AG09309 (cell line): ENCODE measurements at regions not wholly inside any gene's neighbourhood (a gene's known extent, or its start where the extent isn't known, plus 50 kb on each side); places are given as distances from the start of the nearest gene placed in this dataset.

Source experiments
- DNase-seq: peaks from one replicate; pipeline ENCODE4 v3.0.0-alpha.2; 2010; ENCODE audit warnings: low read depth
- H3K4me3 ChIP-seq: 2 replicates; pipeline ENCODE4 v1.5.1; 2011; ENCODE audit warnings: mild to moderate bottlenecking, low read depth, low read length, moderate library complexity; ENCODE audit not compliant: control insufficient read depth
- TF ChIP-seq, protein P1 (sequence below): IDR thresholded peaks from 2 replicates; pipeline ENCODE4 v1.5.1; 2011; ENCODE audit warnings: mild to moderate bottlenecking, low read depth, low read length, inconsistent platforms; ENCODE audit not compliant: insufficient read depth, control insufficient read depth; ENCODE audit errors: missing control alignments

DNA sequence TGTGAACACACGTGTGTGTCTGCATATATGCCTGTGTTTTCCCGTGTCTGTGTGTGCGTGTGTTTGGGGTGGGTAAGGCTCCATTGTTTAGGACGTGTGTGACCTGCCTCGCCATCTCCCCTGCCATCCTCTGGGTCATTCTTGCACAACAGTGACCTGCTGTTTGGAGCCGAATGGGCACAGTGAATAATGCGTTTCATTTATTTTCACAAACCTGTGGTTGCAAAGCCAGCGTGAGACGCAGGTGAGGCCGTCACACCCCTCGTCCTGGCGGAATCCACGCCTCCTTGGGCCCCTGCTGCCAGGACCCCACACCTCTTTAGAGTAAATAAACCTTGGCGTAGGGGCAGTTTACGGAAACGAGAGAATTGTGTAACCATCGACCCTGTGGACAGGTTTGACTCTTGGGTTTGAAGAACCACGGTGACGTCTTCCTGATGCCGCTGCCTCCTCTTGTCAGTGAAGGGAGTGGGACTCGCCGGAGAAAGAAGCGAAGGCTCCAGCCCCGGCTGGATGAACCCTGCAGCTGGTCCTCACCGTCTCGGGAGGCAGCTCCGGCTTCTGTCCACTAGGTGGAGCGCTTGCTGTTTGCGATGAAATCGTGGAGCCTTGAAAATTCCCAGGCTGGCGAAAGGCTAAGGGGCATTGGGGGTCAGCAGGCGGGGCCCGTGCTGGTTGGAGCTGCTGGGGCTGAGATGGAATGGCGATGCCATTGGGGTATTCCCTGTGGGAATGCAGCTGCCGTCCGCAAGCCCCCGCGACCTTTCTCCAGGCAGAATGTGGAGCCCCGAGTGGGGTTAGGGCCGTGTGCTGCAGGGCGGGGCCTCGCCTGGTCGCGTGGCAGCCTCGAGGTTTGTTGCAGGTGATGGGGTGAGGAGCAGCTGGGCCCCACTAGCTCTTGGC, 81.1 kb downstream of the RTP5 start:
- H3K4me3 ChIP-seq: no peak overlapping the region; the same call in none of the 2 replicates

DNA sequence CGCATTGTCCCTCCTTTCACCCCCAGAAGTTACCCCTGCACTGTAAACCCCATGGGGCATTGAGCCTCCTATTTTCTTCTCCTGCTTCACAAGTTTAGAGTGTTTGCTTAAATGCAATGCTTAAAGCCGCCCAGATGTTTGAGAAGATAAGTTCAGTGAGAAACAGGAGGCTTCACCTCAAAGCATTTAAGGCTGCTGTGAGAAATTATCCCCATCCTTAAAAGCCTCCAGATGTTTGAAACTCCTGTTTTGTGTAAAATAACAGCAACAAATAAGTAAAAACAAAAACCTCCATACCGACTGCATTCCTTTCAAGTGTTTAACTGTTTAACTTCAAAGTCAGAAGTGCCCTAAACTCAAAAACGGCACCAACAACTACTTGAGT, 81.8 kb downstream of the RTP5 start:
- TF ChIP-seq, protein P1, sequence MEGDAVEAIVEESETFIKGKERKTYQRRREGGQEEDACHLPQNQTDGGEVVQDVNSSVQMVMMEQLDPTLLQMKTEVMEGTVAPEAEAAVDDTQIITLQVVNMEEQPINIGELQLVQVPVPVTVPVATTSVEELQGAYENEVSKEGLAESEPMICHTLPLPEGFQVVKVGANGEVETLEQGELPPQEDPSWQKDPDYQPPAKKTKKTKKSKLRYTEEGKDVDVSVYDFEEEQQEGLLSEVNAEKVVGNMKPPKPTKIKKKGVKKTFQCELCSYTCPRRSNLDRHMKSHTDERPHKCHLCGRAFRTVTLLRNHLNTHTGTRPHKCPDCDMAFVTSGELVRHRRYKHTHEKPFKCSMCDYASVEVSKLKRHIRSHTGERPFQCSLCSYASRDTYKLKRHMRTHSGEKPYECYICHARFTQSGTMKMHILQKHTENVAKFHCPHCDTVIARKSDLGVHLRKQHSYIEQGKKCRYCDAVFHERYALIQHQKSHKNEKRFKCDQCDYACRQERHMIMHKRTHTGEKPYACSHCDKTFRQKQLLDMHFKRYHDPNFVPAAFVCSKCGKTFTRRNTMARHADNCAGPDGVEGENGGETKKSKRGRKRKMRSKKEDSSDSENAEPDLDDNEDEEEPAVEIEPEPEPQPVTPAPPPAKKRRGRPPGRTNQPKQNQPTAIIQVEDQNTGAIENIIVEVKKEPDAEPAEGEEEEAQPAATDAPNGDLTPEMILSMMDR: no peak
- H3K4me3 ChIP-seq: no peak overlapping the region; the same call in 1 of the 2 replicates
- no peak for DNase-seq

More for the DNA sequence above, 81.1 kb downstream of the RTP5 start:
- TF ChIP-seq, protein P1: peak; percentile 95
- no peak for DNase-seq

DNA sequence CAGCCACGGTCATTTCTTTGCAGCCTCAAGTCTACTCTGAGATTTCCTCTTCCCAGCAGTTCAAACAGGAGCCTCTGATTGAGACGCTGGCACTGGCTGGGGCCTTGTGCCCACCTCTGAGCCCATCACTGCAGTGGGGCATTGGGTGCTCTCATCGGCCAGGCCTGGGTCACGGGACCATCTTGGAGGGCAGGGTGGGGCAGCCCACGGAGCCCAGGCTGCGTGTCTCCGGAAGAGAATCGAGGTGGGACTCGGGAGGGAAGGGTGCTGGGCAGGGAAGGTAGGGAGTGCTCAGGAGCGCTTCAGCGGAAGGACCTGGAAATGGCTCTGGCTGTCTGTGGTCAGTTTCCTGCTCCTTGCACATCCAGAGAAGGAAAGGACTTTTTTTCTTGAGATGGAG, 82.4 kb downstream of the RTP5 start:
- TF ChIP-seq, protein P1: no peak
- DNase-seq: no peak

GRCh38 chr2:241952816-241953215, 83.3 kb downstream of the RTP5 start:
- TF ChIP-seq, protein P1: no peak
- DNase-seq: no peak
- no peak overlapping the region for H3K4me3 ChIP-seq

More for the DNA sequence above, 82.4 kb downstream of the RTP5 start:
- no peak overlapping the region for H3K4me3 ChIP-seq

DNA sequence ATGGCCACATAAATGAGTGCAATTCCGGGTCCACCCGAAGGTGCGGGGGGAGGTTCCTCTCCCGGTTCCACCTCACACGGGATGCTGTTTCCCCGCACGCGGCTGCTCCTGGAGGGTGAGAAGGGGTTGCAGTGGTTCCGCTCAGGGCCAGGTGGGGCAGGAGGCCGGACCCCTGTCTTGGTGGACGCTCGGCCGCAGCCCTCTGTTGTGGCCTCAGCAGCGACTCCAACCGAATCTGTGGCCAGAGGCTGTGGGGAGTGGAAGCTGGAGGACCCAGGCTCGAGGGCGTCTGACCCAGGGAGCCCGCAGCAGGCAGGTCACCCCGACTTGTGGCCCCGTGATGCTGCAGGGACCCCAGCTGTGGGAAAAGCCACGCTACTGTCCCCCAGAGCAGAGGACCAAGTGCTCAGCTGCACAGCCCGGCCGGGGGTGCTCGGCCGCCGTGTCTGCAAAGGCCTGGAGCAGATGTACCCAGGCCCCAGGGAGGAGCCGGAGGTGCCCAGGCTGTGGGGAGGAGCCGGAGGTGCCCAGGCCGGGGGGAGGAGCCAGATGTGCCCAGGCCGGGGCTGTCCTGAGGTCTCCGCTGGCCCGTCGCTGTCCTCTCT, 83.9 kb downstream of the RTP5 start:
- TF ChIP-seq, protein P1: no peak
- no peak for DNase-seq
- H3K4me3 ChIP-seq: no peak overlapping the region

- no peak for DNase-seq
- TF ChIP-seq, protein P1: no peak
- H3K4me3 ChIP-seq: no peak overlapping the region
Measured at GRCh38 chr2:241956521-241957110, 87.1 kb downstream of the RTP5 start.
